Fibroblast of lung (primary cell): ENCODE measurements at regions not wholly inside any gene's neighbourhood (a gene's known extent, or its start where the extent isn't known, plus 50 kb on each side); places are given as distances from the start of the nearest gene placed in this dataset.

ENCODE experiments used
- DNase-seq, 2 donors: peaks; one replicate each; pipeline versions ENCODE4 v3.0.0 to v3.0.0-alpha.2; 2010; ENCODE audit warnings: low read depth in 2 of 2
- H2AFZ ChIP-seq: 2 replicates; pipeline ENCODE4 v1.5.1; 2012; ENCODE audit warnings: low read length, control low read depth, inconsistent platforms
- H3K27ac ChIP-seq: 2 replicates; pipeline ENCODE4 v1.5.1; 2011; ENCODE audit warnings: low read length, control low read depth; ENCODE audit not compliant: insufficient read depth
- H3K27me3 ChIP-seq: 2 replicates; pipeline ENCODE4 v1.5.1; 2011; ENCODE audit warnings: mild to moderate bottlenecking, low read length; ENCODE audit not compliant: control insufficient read depth, insufficient read depth
- H3K36me3 ChIP-seq: 2 replicates; pipeline ENCODE4 v1.5.1; 2011; ENCODE audit warnings: low read length; ENCODE audit not compliant: control insufficient read depth, insufficient read depth
- H3K4me1 ChIP-seq: 2 replicates; pipeline ENCODE4 v1.5.1; 2011; ENCODE audit warnings: low read length; ENCODE audit not compliant: control insufficient read depth, insufficient read depth; ENCODE audit errors: extremely low read depth
- H3K4me2 ChIP-seq: 2 replicates; pipeline ENCODE4 v1.5.1; 2011; ENCODE audit warnings: low read length, control low read depth; ENCODE audit not compliant: insufficient read depth; ENCODE audit errors: extremely low read depth
- H3K4me3 ChIP-seq, 4 experiments: fragments of 200-600 bp in 1 of 4; sonication (generic) in 1 of 4; replicated peaks in 1 of 4; 2 replicates each; pipeline ENCODE4 v1.5.1; 2011 to 2016; ENCODE audit warnings: low read length in 4 of 4, low read depth in 3 of 4, mild to moderate bottlenecking in 3 of 4, control low read depth in 2 of 4, inconsistent platforms in 1 of 4, mixed read lengths in 1 of 4; ENCODE audit not compliant: insufficient read depth in 1 of 4; ENCODE audit errors: control extremely low read depth in 1 of 4
- H3K79me2 ChIP-seq: 2 replicates; pipeline ENCODE4 v1.5.1; 2012; ENCODE audit warnings: mild to moderate bottlenecking, low read length, inconsistent platforms; ENCODE audit not compliant: control insufficient read depth, insufficient read depth
- H3K9ac ChIP-seq: 2 replicates; pipeline ENCODE4 v1.5.1; 2011; ENCODE audit warnings: mild to moderate bottlenecking, low read length, control low read depth; ENCODE audit not compliant: insufficient read depth
- H3K9me3 ChIP-seq: 2 replicates; pipeline ENCODE4 v1.5.1; 2012; ENCODE audit warnings: low read depth, low read length; ENCODE audit not compliant: control insufficient read depth, insufficient read depth
- H4K20me1 ChIP-seq: 2 replicates; pipeline ENCODE4 v1.5.1; 2011; ENCODE audit warnings: low read length; ENCODE audit not compliant: control insufficient read depth, insufficient read depth; ENCODE audit errors: extremely low read depth
- EZH2 ChIP-seq: IDR thresholded peaks from 2 replicates; pipeline ENCODE4 v1.5.1; 2012; ENCODE audit warnings: low read length, control low read depth, mild to moderate bottlenecking; ENCODE audit errors: missing control alignments
- TF ChIP-seq, protein P1 (sequence below), 2 donors: IDR thresholded peaks in 1 of 2; conservative IDR thresholded peaks in 1 of 2; 1 replicate in 1 of 2; 2 replicates in 1 of 2; pipeline ENCODE4 v1.5.1; 2011 to 2012; ENCODE audit warnings: low read length in 2 of 2, control low read depth in 1 of 2, inconsistent platforms in 1 of 2, low read depth in 1 of 2, mild to moderate bottlenecking in 1 of 2

DNA sequence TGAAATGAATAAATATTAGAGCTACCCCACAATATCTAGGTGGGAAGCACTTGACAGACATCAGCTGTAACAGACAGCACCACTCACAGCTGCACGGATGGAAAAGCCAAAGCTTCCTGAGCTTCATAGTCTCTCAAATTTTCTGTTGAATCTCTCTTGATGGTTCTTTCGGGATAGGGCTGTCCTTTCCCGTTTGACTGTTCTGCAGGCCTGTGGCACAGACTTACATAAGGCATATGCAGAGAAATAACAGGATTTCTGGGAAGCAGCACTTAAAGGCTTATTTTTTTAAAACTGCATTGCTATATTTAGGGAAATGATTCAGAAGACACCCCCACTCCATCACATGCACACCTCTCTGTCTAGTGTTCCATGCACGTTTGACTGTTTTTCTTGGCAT, 77.5 kb downstream of the ZNF648 start:
- H3K27me3 ChIP-seq, result no peaks in the 10 kb centered on the region
- H3K36me3 ChIP-seq, result no peaks in the 10 kb centered on the region
- H3K4me3 ChIP-seq, result no peak overlapping the region
- no peaks in the 10 kb centered on the region for H4K20me1 ChIP-seq
- H3K79me2 ChIP-seq, result no peaks in the 10 kb centered on the region
- no peak overlapping the region for H3K9ac ChIP-seq
- no peak for TF ChIP-seq EZH2
- TF ChIP-seq, protein P1, sequence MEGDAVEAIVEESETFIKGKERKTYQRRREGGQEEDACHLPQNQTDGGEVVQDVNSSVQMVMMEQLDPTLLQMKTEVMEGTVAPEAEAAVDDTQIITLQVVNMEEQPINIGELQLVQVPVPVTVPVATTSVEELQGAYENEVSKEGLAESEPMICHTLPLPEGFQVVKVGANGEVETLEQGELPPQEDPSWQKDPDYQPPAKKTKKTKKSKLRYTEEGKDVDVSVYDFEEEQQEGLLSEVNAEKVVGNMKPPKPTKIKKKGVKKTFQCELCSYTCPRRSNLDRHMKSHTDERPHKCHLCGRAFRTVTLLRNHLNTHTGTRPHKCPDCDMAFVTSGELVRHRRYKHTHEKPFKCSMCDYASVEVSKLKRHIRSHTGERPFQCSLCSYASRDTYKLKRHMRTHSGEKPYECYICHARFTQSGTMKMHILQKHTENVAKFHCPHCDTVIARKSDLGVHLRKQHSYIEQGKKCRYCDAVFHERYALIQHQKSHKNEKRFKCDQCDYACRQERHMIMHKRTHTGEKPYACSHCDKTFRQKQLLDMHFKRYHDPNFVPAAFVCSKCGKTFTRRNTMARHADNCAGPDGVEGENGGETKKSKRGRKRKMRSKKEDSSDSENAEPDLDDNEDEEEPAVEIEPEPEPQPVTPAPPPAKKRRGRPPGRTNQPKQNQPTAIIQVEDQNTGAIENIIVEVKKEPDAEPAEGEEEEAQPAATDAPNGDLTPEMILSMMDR (conservative IDR thresholded peaks at IDR 0.05 in 1 of 2, IDR thresholded peaks at IDR 0.05 in 1 of 2; ENCODE audit: low read depth in 1 of 2, low read length in 2 of 2), result no peak
- no peaks in the 10 kb centered on the region for H3K9me3 ChIP-seq
- H3K4me2 ChIP-seq, result no peak overlapping the region
- no peak overlapping the region for H2AFZ ChIP-seq
- no peak overlapping the region for H3K27ac ChIP-seq
- no peaks in the 10 kb centered on the region for H3K4me1 ChIP-seq
- no peak for DNase-seq

DNA sequence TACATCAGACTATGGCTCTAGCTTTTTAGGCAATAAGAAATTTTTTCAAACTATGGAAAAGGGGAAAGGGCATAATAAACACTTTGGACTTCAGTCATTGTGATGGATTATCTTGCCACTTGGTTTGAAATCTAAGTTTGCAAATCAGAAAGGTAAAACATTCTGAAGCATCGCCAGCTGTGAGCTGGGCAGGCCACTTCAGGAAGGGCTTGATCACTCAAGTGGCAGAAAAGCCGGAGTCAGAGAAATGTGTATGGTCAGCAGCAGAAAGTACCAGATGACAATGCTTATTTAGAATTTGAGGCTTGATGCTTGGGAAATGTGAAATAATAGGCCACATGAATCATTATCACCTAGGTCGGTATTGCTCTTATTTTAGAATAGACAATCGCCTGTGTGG, 79.7 kb downstream of the ZNF648 start:
- Histone ChIP-seq H3K36me3 (no peaks in the 10 kb centered on the region), H3K4me2 (no peak overlapping the region), H2AFZ (no peak overlapping the region), H4K20me1 (no peaks in the 10 kb centered on the region), H3K9me3 (no peaks in the 10 kb centered on the region), H3K4me3 (no peak overlapping the region), H3K79me2 (no peaks in the 10 kb centered on the region), H3K27me3 (no peaks in the 10 kb centered on the region), H3K9ac (no peak overlapping the region), H3K27ac (no peak overlapping the region), H3K4me1 (no peaks in the 10 kb centered on the region)
- TF ChIP-seq, protein P1 (conservative IDR thresholded peaks at IDR 0.05 in 1 of 2, IDR thresholded peaks at IDR 0.05 in 1 of 2; ENCODE audit: low read depth in 1 of 2, low read length in 2 of 2), result no peak
- TF ChIP-seq EZH2, result no peak
- DNase-seq, result no peak

DNA sequence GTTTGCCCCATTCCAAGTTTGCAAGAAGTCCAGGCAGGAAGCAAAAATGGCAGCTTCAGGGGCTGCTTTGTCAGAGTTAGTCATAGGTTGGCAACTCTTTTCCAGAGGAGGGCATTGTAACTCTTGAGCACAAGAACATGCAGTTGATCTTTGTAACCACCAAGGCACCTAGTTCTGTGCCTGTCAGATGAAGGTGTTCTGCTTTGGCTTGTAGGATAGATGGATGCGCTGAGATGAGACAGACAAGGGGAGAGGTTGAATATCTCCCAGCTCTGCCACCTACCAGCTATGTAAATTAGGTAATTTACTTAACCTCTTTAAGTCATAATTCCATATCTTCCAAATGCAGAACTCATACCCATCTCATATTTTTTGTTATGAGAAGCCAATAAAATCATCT, 89.3 kb downstream of the ZNF648 start:
- no peak for DNase-seq
- no peak for TF ChIP-seq EZH2
- TF ChIP-seq, protein P1 (conservative IDR thresholded peaks at IDR 0.05 in 1 of 2, IDR thresholded peaks at IDR 0.05 in 1 of 2; ENCODE audit: low read depth in 1 of 2, low read length in 2 of 2), result no peak
- Histone ChIP-seq H3K4me1 (no peaks in the 10 kb centered on the region), H3K79me2 (no peaks in the 10 kb centered on the region), H3K9ac (no peak overlapping the region), H3K27ac (no peak overlapping the region), H3K36me3 (no peaks in the 10 kb centered on the region), H4K20me1 (no peaks in the 10 kb centered on the region), H3K9me3 (no peaks in the 10 kb centered on the region), H3K4me3 (no peak overlapping the region), H3K27me3 (no peaks in the 10 kb centered on the region), H2AFZ (no peak overlapping the region), H3K4me2 (no peak overlapping the region)
